SK-N-SH treated with all-trans-retinoic acid at 6 μM for 48 hours (cell line): ENCODE measurements at regions not wholly inside any gene's neighbourhood (a gene's known extent, or its start where the extent isn't known, plus 50 kb on each side); places are given as distances from the start of the nearest gene placed in this dataset.

Source experiments
- ATAC-seq: fragments of 200-7000 bp; cut with Tn5 transposase; 3 replicates; pipeline ENCODE4 v1.9.1; 2020; ENCODE audit warnings: mild to moderate bottlenecking, moderate library complexity
- ARNTL ChIP-seq: fragments of 450-650 bp; formaldehyde crosslinking; IDR thresholded peaks from 2 replicates; pipeline ENCODE4 v1.5.0; 2020; ENCODE audit warnings: low read depth, mild to moderate bottlenecking, moderate library complexity, borderline replicate concordance
- BACH2 ChIP-seq: fragments of 250-450 bp; sonication (Bioruptor Pico); IDR thresholded peaks from 2 replicates; pipeline ENCODE4 v1.9.0; 2021; ENCODE audit warnings: mild to moderate bottlenecking, borderline replicate concordance
- CREB5 ChIP-seq: fragments of 250-450 bp; sonication (Bioruptor Pico); IDR thresholded peaks from 2 replicates; pipeline ENCODE4 v1.5.1; 2020; ENCODE audit warnings: low read depth, mild to moderate bottlenecking, moderate library complexity
- CSDC2 ChIP-seq: fragments of 250-450 bp; sonication (Bioruptor Pico); IDR thresholded peaks from 2 replicates; pipeline ENCODE4 v1.5.0; 2020; ENCODE audit warnings: mild to moderate bottlenecking, moderate library complexity
- CSRNP3 ChIP-seq: fragments of 250-450 bp; sonication (Bioruptor Pico); IDR thresholded peaks from 2 replicates; pipeline ENCODE4 v1.5.1; 2021; ENCODE audit warnings: mild to moderate bottlenecking, moderate library complexity
- ESRRG ChIP-seq: fragments of 250-450 bp; sonication (Bioruptor Pico); IDR thresholded peaks from 2 replicates; pipeline ENCODE4 v1.6.1; 2021; ENCODE audit warnings: mild to moderate bottlenecking
- GLIS3 ChIP-seq: fragments of 250-450 bp; sonication (Bioruptor Pico); IDR thresholded peaks from 2 replicates; pipeline ENCODE4 v1.5.0; 2020; ENCODE audit warnings: mild to moderate bottlenecking, moderate library complexity
- ISL1 ChIP-seq: fragments of 250-450 bp; sonication (Bioruptor Pico); IDR thresholded peaks from 2 replicates; pipeline ENCODE4 v2.1.2; 2022; ENCODE audit warnings: mild to moderate bottlenecking, moderate library complexity
- OSR1 ChIP-seq: fragments of 250-450 bp; sonication (Bioruptor Pico); IDR thresholded peaks from 2 replicates; pipeline ENCODE4 v1.8.0; 2022; ENCODE audit warnings: moderate library complexity, mild to moderate bottlenecking, inconsistent platforms
- PATZ1 ChIP-seq: fragments of 250-450 bp; sonication (Bioruptor Pico); IDR thresholded peaks from 2 replicates; pipeline ENCODE4 v1.8.0; 2020; ENCODE audit warnings: mild to moderate bottlenecking, moderate library complexity, borderline replicate concordance
- POU6F1 ChIP-seq: fragments of 250-450 bp; sonication (Bioruptor Pico); IDR thresholded peaks from 2 replicates; pipeline ENCODE4 v1.8.0; 2021; ENCODE audit warnings: low read depth, mild to moderate bottlenecking, moderate library complexity, borderline replicate concordance
- PPARA ChIP-seq: fragments of 250-450 bp; sonication (Bioruptor Pico); IDR thresholded peaks from 2 replicates; pipeline ENCODE4 v1.5.0; 2020; ENCODE audit warnings: mild to moderate bottlenecking, borderline replicate concordance
- RARB ChIP-seq: fragments of 250-450 bp; sonication (Bioruptor Pico); IDR thresholded peaks from 2 replicates; pipeline ENCODE4 v1.8.0; 2021; ENCODE audit warnings: mild to moderate bottlenecking, moderate library complexity
- SNAI2 ChIP-seq: fragments of 250-450 bp; sonication (Bioruptor Pico); IDR thresholded peaks from 2 replicates; pipeline ENCODE4 v1.5.0; 2020; ENCODE audit warnings: mild to moderate bottlenecking, moderate library complexity
- TCF4 ChIP-seq: fragments of 250-450 bp; sonication (Bioruptor Pico); IDR thresholded peaks from 2 replicates; pipeline ENCODE4 v1.8.0; 2021; ENCODE audit warnings: mild to moderate bottlenecking, moderate library complexity, borderline replicate concordance
- TOX ChIP-seq: fragments of 250-450 bp; sonication (Bioruptor Pico); IDR thresholded peaks from 2 replicates; pipeline ENCODE4 v1.8.0; 2021; ENCODE audit warnings: mild to moderate bottlenecking, moderate library complexity, borderline replicate concordance
- TSHZ2 ChIP-seq: fragments of 250-450 bp; sonication (Bioruptor Pico); IDR thresholded peaks from 2 replicates; pipeline ENCODE4 v1.5.0; 2020; ENCODE audit warnings: mild to moderate bottlenecking, moderate library complexity
- ZC3H10 ChIP-seq: fragments of 250-450 bp; sonication (Bioruptor Pico); IDR thresholded peaks from 2 replicates; pipeline ENCODE4 v1.5.1; 2021; ENCODE audit warnings: mild to moderate bottlenecking, moderate library complexity
- ZFP3 ChIP-seq: fragments of 250-450 bp; sonication (Bioruptor Pico); IDR thresholded peaks from 2 replicates; pipeline ENCODE4 v1.5.0; 2020; ENCODE audit warnings: mild to moderate bottlenecking, moderate library complexity
- ZFP30 ChIP-seq: fragments of 450-650 bp; formaldehyde crosslinking; IDR thresholded peaks from 2 replicates; pipeline ENCODE4 v1.5.0; 2022; ENCODE audit warnings: mild to moderate bottlenecking, moderate library complexity
- ZNF565 ChIP-seq: fragments of 450-650 bp; formaldehyde crosslinking; conservative IDR thresholded peaks from 2 replicates; pipeline ENCODE4 v1.5.0; 2020; ENCODE audit warnings: low read depth, mild to moderate bottlenecking, moderate library complexity
- ZNF70 ChIP-seq: fragments of 450-650 bp; formaldehyde crosslinking; IDR thresholded peaks from 2 replicates; pipeline ENCODE4 v1.5.0; 2020; ENCODE audit warnings: mild to moderate bottlenecking, moderate library complexity
- ZNF8 ChIP-seq: fragments of 450-650 bp; formaldehyde crosslinking; IDR thresholded peaks from 2 replicates; pipeline ENCODE4 v1.5.0; 2020; ENCODE audit warnings: mild to moderate bottlenecking, moderate library complexity

- ATAC-seq: no peak
- TF ChIP-seq ZFP30 (CRISPR knock-in tag) (no peak), ARNTL (CRISPR knock-in tag) (no peak), ZNF565 (CRISPR knock-in tag) (no peak), GLIS3 (CRISPR knock-in tag) (no peak), RARB (no peak), TOX (CRISPR knock-in tag) (no peak)
Observed at GRCh38 chr2:106667478-106668070, 180.4 kb downstream of the CD8B2 start.

- TF ChIP-seq ZFP3 (CRISPR knock-in tag) (no peak), OSR1 (CRISPR knock-in tag) (no peak), TOX (CRISPR knock-in tag) (no peak), PPARA (CRISPR knock-in tag) (no peak), ZNF565 (CRISPR knock-in tag) (no peak), PATZ1 (CRISPR knock-in tag) (no peak), CREB5 (CRISPR knock-in tag) (no peak), ARNTL (CRISPR knock-in tag) (no peak), ESRRG (CRISPR knock-in tag) (no peak), BACH2 (CRISPR knock-in tag) (no peak), POU6F1 (CRISPR knock-in tag) (no peak), SNAI2 (CRISPR knock-in tag) (no peak), ZNF70 (CRISPR knock-in tag) (no peak), ISL1 (CRISPR knock-in tag) (no peak), ZC3H10 (CRISPR knock-in tag) (no peak), RARB (no peak), CSDC2 (CRISPR knock-in tag) (no peak), GLIS3 (CRISPR knock-in tag) (no peak)
- ATAC-seq: no peak
Observed at GRCh38 chr2:106685180-106685897, 198.2 kb downstream of the CD8B2 start.

GRCh38 chr2:106686814-106687213 lies 199.2 kb downstream of the ST6GAL2 start:
- ATAC-seq: no peak
- no peak for TF ChIP-seq BACH2 (CRISPR knock-in tag)
- no peak for TF ChIP-seq CSRNP3 (CRISPR knock-in tag)
- TF ChIP-seq TSHZ2 (CRISPR knock-in tag): no peak
- TF ChIP-seq TCF4 (CRISPR knock-in tag): no peak
- no peak for TF ChIP-seq CSDC2 (CRISPR knock-in tag)
- no peak for TF ChIP-seq ARNTL (CRISPR knock-in tag)
- TF ChIP-seq ZFP3 (CRISPR knock-in tag): no peak
- TF ChIP-seq OSR1 (CRISPR knock-in tag): no peak
- TF ChIP-seq GLIS3 (CRISPR knock-in tag): no peak
- TF ChIP-seq PATZ1 (CRISPR knock-in tag): no peak
- TF ChIP-seq ZNF8 (CRISPR knock-in tag): no peak
- no peak for TF ChIP-seq RARB
- TF ChIP-seq ZNF565 (CRISPR knock-in tag): no peak
- TF ChIP-seq TOX (CRISPR knock-in tag): no peak
- no peak for TF ChIP-seq ZNF70 (CRISPR knock-in tag)
- no peak for TF ChIP-seq SNAI2 (CRISPR knock-in tag)
- TF ChIP-seq ZC3H10 (CRISPR knock-in tag): no peak
- no peak for TF ChIP-seq ESRRG (CRISPR knock-in tag)
- no peak for TF ChIP-seq CREB5 (CRISPR knock-in tag)
